T-helper 1 cell (primary cell): ENCODE measurements at regions not wholly inside any gene's neighbourhood (a gene's known extent, or its start where the extent isn't known, plus 50 kb on each side); places are given as distances from the start of the nearest gene placed in this dataset.

Source experiments
- DNase-seq, 5 donors: peaks; one replicate each; pipeline ENCODE4 v3.0.0-alpha.2; 2012 to 2020

GRCh38 chr18:61277808-61278207 lies 55.4 kb upstream of the CDH20 start:
- no peak for DNase-seq

GRCh38 chr18:61281431-61281830 lies 51.8 kb upstream of the CDH20 start:
- no peak for DNase-seq

GRCh38 chr18:61282926-61283325 lies 50.3 kb upstream of the CDH20 start:
- DNase-seq: no peak
